Natural killer cell (primary cell): ENCODE measurements at regions not wholly inside any gene's neighbourhood (a gene's known extent, or its start where the extent isn't known, plus 50 kb on each side); places are given as distances from the start of the nearest gene placed in this dataset.

ENCODE experiments used
- ATAC-seq, 3 donors: fragments of 150-1000 bp in 2 of 3; fragments of 200-7000 bp in 1 of 3; cut with Tn5 transposase; 1 replicate in 1 of 3; 2 replicates in 2 of 3; pipeline ENCODE4 v1.10.0; 2021; ENCODE audit warnings: mild to moderate bottlenecking in 2 of 3, moderate library complexity in 2 of 3
- DNase-seq, 2 donors: peaks; one replicate each; pipeline versions ENCODE4 v3.0.0 to v3.0.0-alpha.2; 2013 to 2021; ENCODE audit warnings: mixed read lengths in 1 of 2
- H3K27ac ChIP-seq: one replicate; pipeline ENCODE4 v1.5.1; 2013; ENCODE audit warnings: mild to moderate bottlenecking, low read length
- H3K27me3 ChIP-seq: one replicate; pipeline ENCODE4 v1.6.1; 2013; ENCODE audit warnings: low read length; ENCODE audit not compliant: control insufficient read depth, insufficient read depth
- H3K36me3 ChIP-seq: one replicate; pipeline ENCODE4 v1.6.1; 2013; ENCODE audit warnings: low read length; ENCODE audit not compliant: control insufficient read depth, insufficient read depth
- H3K4me1 ChIP-seq: one replicate; pipeline ENCODE4 v1.6.1; 2013; ENCODE audit warnings: low read length; ENCODE audit not compliant: control insufficient read depth, insufficient read depth
- H3K4me3 ChIP-seq: one replicate; pipeline ENCODE4 v1.5.1; 2013; ENCODE audit warnings: low read length
- H3K9me3 ChIP-seq: one replicate; pipeline ENCODE4 v1.6.1; 2013; ENCODE audit warnings: low read length; ENCODE audit not compliant: control insufficient read depth, insufficient read depth
- H3K27ac Mint-ChIP-seq, 2 donors: one replicate each; pipeline ENCODE4 v1.8.0; 2022; ENCODE audit warnings: mild to moderate bottlenecking in 2 of 2, mixed read lengths in 2 of 2, moderate library complexity in 1 of 2
- H3K27me3 Mint-ChIP-seq, 2 donors: one replicate each; pipeline ENCODE4 v1.8.0; 2022; ENCODE audit warnings: low read depth in 2 of 2, mixed read lengths in 2 of 2
- H3K36me3 Mint-ChIP-seq: one replicate; pipeline ENCODE4 v1.8.0; 2022; ENCODE audit warnings: mixed read lengths
- H3K4me1 Mint-ChIP-seq, 2 donors: one replicate each; pipeline ENCODE4 v1.8.0; 2022; ENCODE audit warnings: mixed read lengths in 2 of 2
- H3K4me3 Mint-ChIP-seq: one replicate; pipeline ENCODE4 v1.8.0; 2022; ENCODE audit warnings: mild to moderate bottlenecking, moderate library complexity, mixed read lengths
- H3K9me3 Mint-ChIP-seq, 2 donors: one replicate each; pipeline ENCODE4 v1.8.0; 2022; ENCODE audit warnings: mixed read lengths in 2 of 2
- CTCF ChIP-seq: fragments of 200-600 bp; IDR thresholded peaks from one replicate; pipeline ENCODE4 v1.8.0; 2022; ENCODE audit warnings: antibody characterized with exemption
- WGBS: methylation state at CpG from one replicate; pipeline ENCODE4 v1.1.7; 2013; ENCODE audit warnings: missing lambda C conversion rate; ENCODE audit not compliant: insufficient coverage; 5-methylcytosine and 5-hydroxymethylcytosine counted together
- intact Hi-C: fragments of 100-400 bp; cut with micrococcal nuclease; formaldehyde crosslinking; loops from one replicate; pipeline ENCODE4 v1.14.2; 2022

GRCh38 chr7:39896840-39897239 is 53.2 kb upstream of the CDK13 start:
- intact Hi-C loops: loop anchor here (1.0 kb wide), 2 partner anchors 155 to 237 kb away; partner anchors contain the start of gene MPLKIP
- TF ChIP-seq CTCF: no peak
- Mint-ChIP-seq H3K4me3 (peak overlapping the region; percentile 25), H3K36me3 (no peaks in the 10 kb centered on the region), H3K9me3 (no peaks in the 10 kb centered on the region), H3K4me1 (peaks cover 0 to 4% of the 10 kb centered on the region in 2 donors), H3K27me3 (peaks cover 3 to 7% of the 10 kb centered on the region in 2 donors), H3K27ac (no peak overlapping the region)
- H3K36me3 ChIP-seq: no peaks in the 10 kb centered on the region
- no peaks in the 10 kb centered on the region for H3K9me3 ChIP-seq
- no peak for ATAC-seq
- H3K27me3 ChIP-seq: no peaks in the 10 kb centered on the region
- H3K27ac ChIP-seq: no peak overlapping the region
- peaks cover 4% of the 10 kb centered on the region for H3K4me1 ChIP-seq
- DNase-seq: no peak
- 89% methylated on average over 8 of the region's 9 CpGs for WGBS
- H3K4me3 ChIP-seq: no peak overlapping the region

- 58% methylated on average over 2 of the region's 2 CpGs for WGBS
- no peak for DNase-seq
- no peak overlapping the region for H3K4me3 ChIP-seq
- H3K9me3 ChIP-seq: no peaks in the 10 kb centered on the region
- Mint-ChIP-seq H3K4me3 (no peak overlapping the region), H3K27ac (no peak overlapping the region), H3K9me3 (no peaks in the 10 kb centered on the region), H3K27me3 (peaks cover 3 to 7% of the 10 kb centered on the region in 2 donors), H3K4me1 (peaks cover 0 to 4% of the 10 kb centered on the region in 2 donors), H3K36me3 (no peaks in the 10 kb centered on the region)
- no peak overlapping the region for H3K27ac ChIP-seq
- no peaks in the 10 kb centered on the region for H3K36me3 ChIP-seq
- no peak for TF ChIP-seq CTCF
- intact Hi-C loops: no loop called here
- no peaks in the 10 kb centered on the region for H3K27me3 ChIP-seq
- peaks cover 4% of the 10 kb centered on the region for H3K4me1 ChIP-seq
- no peak for ATAC-seq
These were observed 51.2 kb upstream of the CDK13 start for GRCh38 chr7:39898867-39899266.
